GM20000 (cell line): ENCODE measurements at regions not wholly inside any gene's neighbourhood (a gene's known extent, or its start where the extent isn't known, plus 50 kb on each side); places are given as distances from the start of the nearest gene placed in this dataset.

Experiments
- DNase-seq: peaks from one replicate; pipeline ENCODE4 v3.0.0; 2012; ENCODE audit warnings: low spot score
- TF ChIP-seq, protein P1 (sequence below): IDR thresholded peaks from 2 replicates; pipeline ENCODE4 v1.5.1; 2012; ENCODE audit warnings: mild to moderate bottlenecking, control low read depth; ENCODE audit errors: extremely low read depth, missing control alignments

DNA sequence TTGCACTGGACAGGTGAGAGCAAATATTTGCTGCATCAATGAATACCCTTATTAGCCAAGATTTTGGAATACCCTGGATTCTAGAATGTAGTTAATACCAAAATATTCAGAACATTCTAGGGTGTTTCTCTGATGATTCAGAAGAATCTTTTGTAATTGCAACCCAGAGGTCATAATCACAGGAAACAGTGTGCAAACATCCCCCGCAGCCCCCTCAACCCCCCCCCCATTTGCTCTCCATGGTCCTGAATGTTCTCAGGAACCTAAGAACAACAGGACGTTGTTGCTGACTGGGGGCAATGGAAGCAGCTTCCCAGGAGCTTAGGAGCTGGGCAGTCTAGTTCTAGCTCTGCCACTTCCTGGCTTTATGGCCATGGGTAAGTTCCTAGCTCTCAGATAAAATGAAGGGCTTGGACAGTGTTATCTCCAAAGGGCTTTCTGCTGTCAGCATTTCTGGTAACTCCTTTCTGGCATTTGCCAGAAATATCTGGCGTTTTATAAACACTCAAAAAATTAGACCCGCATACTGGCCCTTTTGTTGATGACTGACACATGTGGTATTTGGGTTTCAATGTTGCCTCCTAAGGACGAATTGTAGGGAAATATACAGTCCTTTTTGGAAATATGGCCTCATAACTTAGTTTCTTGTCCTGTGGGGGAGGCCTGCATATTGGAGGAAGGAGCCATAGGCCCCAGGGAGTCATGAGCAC is 178.6 kb downstream of the RRAGC start:
- DNase-seq, result no peak
- TF ChIP-seq, protein P1, sequence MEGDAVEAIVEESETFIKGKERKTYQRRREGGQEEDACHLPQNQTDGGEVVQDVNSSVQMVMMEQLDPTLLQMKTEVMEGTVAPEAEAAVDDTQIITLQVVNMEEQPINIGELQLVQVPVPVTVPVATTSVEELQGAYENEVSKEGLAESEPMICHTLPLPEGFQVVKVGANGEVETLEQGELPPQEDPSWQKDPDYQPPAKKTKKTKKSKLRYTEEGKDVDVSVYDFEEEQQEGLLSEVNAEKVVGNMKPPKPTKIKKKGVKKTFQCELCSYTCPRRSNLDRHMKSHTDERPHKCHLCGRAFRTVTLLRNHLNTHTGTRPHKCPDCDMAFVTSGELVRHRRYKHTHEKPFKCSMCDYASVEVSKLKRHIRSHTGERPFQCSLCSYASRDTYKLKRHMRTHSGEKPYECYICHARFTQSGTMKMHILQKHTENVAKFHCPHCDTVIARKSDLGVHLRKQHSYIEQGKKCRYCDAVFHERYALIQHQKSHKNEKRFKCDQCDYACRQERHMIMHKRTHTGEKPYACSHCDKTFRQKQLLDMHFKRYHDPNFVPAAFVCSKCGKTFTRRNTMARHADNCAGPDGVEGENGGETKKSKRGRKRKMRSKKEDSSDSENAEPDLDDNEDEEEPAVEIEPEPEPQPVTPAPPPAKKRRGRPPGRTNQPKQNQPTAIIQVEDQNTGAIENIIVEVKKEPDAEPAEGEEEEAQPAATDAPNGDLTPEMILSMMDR, result no peak

DNA sequence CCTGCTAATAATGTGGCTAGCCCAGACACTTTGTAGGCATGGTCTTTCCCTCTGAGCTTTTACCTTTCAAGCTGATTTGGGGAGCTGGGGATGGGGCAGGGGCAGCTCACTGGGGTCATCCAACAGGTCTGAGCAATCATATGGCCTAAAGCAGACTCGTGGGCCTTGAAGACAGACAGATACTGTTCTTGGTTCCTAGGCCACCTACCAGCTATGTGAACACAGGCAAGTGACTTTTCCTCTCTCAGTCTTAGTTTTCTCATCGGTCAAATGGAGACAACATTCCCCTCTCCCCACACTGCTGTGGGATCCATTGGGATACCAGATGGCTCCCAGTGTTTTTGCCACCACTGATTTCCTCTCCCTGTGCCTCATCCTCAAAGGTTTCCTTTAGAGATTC is 181.8 kb downstream of the RRAGC start:
- TF ChIP-seq, protein P1, result no peak
- DNase-seq, result no peak

DNA sequence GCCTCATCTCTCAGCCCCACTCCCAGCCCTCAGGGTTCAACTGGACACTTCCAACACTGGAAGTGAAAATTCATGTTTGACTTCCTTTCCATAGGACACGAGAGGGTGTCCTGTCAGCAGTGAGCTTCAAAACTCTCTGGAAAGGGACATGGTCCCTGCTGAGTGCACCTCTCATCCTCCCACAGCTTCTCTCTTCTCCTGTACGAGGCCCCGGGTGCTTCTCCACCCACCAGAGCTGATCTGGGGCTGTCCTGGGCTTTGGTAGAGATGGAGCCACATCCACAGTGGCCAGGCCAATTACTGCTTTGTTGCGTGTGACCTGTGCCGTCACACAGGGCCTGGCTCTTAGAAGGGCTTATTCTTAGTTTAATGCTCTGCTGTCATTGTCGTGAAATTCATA is 182.3 kb downstream of the RRAGC start:
- TF ChIP-seq, protein P1, result no peak
- no peak for DNase-seq

DNA sequence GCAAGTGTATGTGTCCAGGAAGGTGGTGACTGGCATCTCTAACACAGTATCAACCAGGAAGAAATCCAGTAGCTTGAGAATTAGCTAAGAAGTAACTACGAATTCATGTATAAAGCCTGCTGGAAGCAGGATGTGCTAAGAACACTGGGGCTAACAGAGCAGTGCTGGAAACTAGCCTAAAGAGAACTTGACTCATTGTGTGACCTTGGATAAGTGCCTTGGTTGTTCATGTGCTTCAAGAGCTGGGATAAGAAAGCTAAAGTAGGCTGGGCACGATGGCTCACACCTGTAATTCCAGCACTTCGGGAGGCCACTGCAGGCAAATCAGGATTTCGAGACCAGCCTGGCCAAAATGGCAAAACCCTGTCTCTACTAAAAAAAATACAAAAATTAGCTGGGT is 186.9 kb downstream of the RRAGC start:
- TF ChIP-seq, protein P1, result no peak
- DNase-seq, result no peak

DNA sequence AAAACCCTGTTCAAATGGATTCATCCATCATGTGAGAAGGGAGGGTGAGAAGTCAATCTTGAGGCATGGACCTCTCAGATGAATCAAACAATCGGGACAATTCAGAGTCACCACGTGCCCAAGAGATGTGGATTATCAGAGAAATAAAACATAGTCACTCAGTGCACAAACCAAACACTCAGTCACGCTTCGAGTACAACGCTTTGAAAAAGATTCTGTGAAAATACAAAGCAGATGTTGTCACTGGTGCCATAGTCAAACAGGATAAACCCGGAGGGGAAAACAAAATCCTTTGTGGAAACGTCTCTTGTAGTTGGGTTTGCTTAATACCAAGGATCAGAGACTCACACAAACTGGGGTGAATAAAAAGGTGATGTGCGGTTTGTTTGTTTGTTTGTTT is 188.4 kb downstream of the RRAGC start:
- TF ChIP-seq, protein P1, result no peak

DNA sequence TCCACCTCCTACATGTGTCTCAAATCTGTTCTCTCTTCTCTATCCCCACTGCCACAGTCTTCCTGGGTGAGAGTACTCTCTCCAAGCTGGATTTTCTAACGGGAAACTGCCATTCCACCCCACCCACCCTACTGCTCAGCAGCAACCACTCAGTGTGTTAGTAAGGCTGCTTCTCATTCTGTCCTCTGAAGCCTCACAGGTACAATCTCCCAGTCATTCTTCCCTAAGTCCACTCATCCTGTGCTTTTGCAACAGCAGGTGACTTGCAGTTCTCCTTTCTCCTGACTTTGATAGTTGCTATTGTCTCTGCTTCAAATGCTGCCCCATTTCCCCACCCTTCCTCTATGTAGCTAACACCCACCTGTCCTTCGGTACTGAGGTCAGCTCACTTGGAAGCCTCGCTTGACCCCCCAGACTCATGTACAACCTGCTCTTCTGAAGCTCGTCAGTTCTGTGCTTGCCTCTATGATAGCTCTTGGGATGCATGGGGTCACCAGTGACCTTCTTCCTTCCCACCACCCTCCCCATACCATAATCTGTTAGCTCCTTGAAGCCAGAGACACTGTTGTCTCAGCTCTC is 188.9 kb downstream of the RRAGC start:
- no peak for DNase-seq
- TF ChIP-seq, protein P1, result no peak

More for the DNA sequence above, 188.4 kb downstream of the RRAGC start:
- DNase-seq, result no peak

DNA sequence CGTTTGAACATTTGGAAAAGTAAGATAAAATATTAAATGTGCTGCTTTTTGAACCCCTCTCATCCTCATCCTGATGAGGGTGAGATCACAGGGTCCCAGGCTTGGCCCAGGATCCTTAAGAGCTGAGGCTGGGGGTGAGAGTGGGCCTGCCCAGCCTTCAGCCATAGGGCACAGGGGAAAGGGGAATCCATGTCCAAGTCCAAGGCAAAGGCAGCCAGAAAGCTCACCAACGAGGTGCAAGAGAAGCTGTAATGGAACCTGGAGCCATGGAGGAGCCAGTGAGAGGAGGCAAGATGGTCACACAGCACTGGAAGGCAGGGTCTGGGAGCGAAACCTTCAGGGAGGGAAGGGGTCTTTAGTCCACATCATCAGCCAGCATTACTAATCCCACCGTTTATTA is 191.9 kb downstream of the RRAGC start:
- TF ChIP-seq, protein P1, result no peak
- DNase-seq, result no peak
